K562 (cell line): ENCODE measurements at regions not wholly inside any gene's neighbourhood (a gene's known extent, or its start where the extent isn't known, plus 50 kb on each side); places are given as distances from the start of the nearest gene placed in this dataset.

Experiments
- ATAC-seq: fragments of 200-7000 bp; cut with Tn5 transposase; 3 replicates; pipeline ENCODE4 v1.9.1; 2020; ENCODE audit warnings: moderate library complexity
- BruUV-seq: library from RNA; stranded (reverse); fragments of 400-500 nt; replicated peaks from 2 replicates; lab custom pipeline; 2021; lab: Mats Ljungman, UMichigan
- CTCF ChIA-PET: fragments of 300-600 bp; formaldehyde crosslinking; extraction: SDS; loops from one replicate; lab custom pipeline; 2021; ENCODE audit warnings: low intra/inter-chr PET ratio; lab: Yijun Ruan, JAX
- POLR2A ChIA-PET: fragments of 300-600, 350-650 bp; sonication (Branson Sonifier 250); formaldehyde crosslinking; extraction: SDS; loops from one replicate; lab custom pipeline; 2021; ENCODE audit warnings: antibody characterized with exemption, inconsistent platforms; lab: Yijun Ruan, JAX
- DNase-seq, 4 experiments: peaks; one replicate each; pipeline versions ENCODE4 v3.0.0 to v3.0.0-alpha.2; 2011 to 2018; ENCODE audit warnings: low spot score in 3 of 4, mixed read lengths in 3 of 4; ENCODE audit errors: extremely low read depth in 1 of 4
- FAIRE-seq: peaks from 2 replicates; lab custom pipeline; 2011; peaks lifted over from hg19 to GRCh38; lab: Jason Lieb, UNC
- H2AFZ ChIP-seq: 2 replicates; pipeline ENCODE4 v1.6.0; 2011; ENCODE audit warnings: low read depth, low read length, control low read depth, inconsistent platforms
- H3K27ac ChIP-seq: fragments of 200-600 bp; 3 replicates; pipeline ENCODE4 v1.8.0; 2011; ENCODE audit warnings: low read depth, mild to moderate bottlenecking, control low read depth, inconsistent platforms, low read length, moderate library complexity, mixed read lengths; ENCODE audit errors: extremely low read depth
- H3K27me3 ChIP-seq, 2 experiments: fragments of 300-600 bp in 1 of 2; 2 replicates in 1 of 2; 3 replicates in 1 of 2; pipeline versions ENCODE4 v1.6.0 to v1.8.0; 2011; ENCODE audit warnings: inconsistent platforms in 2 of 2, low read length in 2 of 2, mild to moderate bottlenecking in 1 of 2, mixed read lengths in 1 of 2, moderate library complexity in 1 of 2; ENCODE audit not compliant: control insufficient read depth in 2 of 2, insufficient read depth in 2 of 2
- H3K36me3 ChIP-seq: fragments of 300-600 bp; 3 replicates; pipeline ENCODE4 v1.8.0; 2011; ENCODE audit warnings: mild to moderate bottlenecking, low read length, inconsistent platforms; ENCODE audit not compliant: control insufficient read depth, insufficient read depth
- H3K4me1 ChIP-seq, 2 experiments: fragments of 200-600 bp in 1 of 2; replicated peaks in 1 of 2; 2 replicates in 1 of 2; 3 replicates in 1 of 2; pipeline versions ENCODE4 v1.5.1 to v1.8.0; 2011; ENCODE audit warnings: inconsistent platforms in 2 of 2, low read length in 2 of 2, mild to moderate bottlenecking in 1 of 2, mixed read lengths in 1 of 2, moderate library complexity in 1 of 2; ENCODE audit not compliant: control insufficient read depth in 2 of 2, insufficient read depth in 2 of 2
- H3K4me2 ChIP-seq: 2 replicates; pipeline ENCODE4 v1.6.1; 2011; ENCODE audit warnings: low read length, control low read depth, inconsistent platforms, mixed read lengths; ENCODE audit not compliant: insufficient read depth
- H3K4me3 ChIP-seq: fragments of 200-600 bp; sonication (generic), shearing (Covaris generic); 2 replicates; pipeline ENCODE4 v1.5.1; 2016; ENCODE audit warnings: control low read depth, inconsistent platforms
- H3K79me2 ChIP-seq: fragments of 200-600 bp; 3 replicates; pipeline ENCODE4 v1.8.0; 2011; ENCODE audit warnings: low read length, inconsistent platforms; ENCODE audit not compliant: control insufficient read depth, insufficient read depth
- H3K9ac ChIP-seq, 2 experiments: 2 replicates each; pipeline versions ENCODE4 v1.6.0 to v1.6.1; 2011; ENCODE audit warnings: low read depth in 2 of 2, low read length in 2 of 2, control low read depth in 1 of 2, inconsistent platforms in 1 of 2, mild to moderate bottlenecking in 1 of 2, mixed read lengths in 1 of 2; ENCODE audit not compliant: insufficient read depth in 1 of 2
- H3K9me1 ChIP-seq: one replicate; pipeline ENCODE4 v1.6.0; 2011; ENCODE audit warnings: inconsistent platforms, mild to moderate bottlenecking, low read length, moderate library complexity; ENCODE audit not compliant: control insufficient read depth, insufficient read depth
- H3K9me3 ChIP-seq: replicated peaks from 2 replicates; pipeline ENCODE4 v1.5.1; 2011; ENCODE audit warnings: low read depth, low read length, inconsistent platforms; ENCODE audit not compliant: control insufficient read depth, insufficient read depth
- H4K20me1 ChIP-seq: replicated peaks from 2 replicates; pipeline ENCODE4 v1.6.1; 2011; ENCODE audit warnings: low read length, inconsistent platforms, mixed read lengths; ENCODE audit not compliant: control insufficient read depth, insufficient read depth
- C11orf30 ChIP-seq: fragments of 450-650 bp; IDR thresholded peaks from 2 replicates; pipeline ENCODE4 v1.6.1; 2016; ENCODE audit warnings: low read depth, mild to moderate bottlenecking
- MAFF ChIP-seq: IDR thresholded peaks from 2 replicates; pipeline ENCODE4 v1.6.1; 2012; ENCODE audit warnings: low read length, improper control_type of control experiment
- MAFG ChIP-seq: fragments of 450-650 bp; conservative IDR thresholded peaks from 2 replicates; pipeline ENCODE4 v1.6.1; 2016; ENCODE audit warnings: missing genetic modification characterization, missing compliant biosample characterization
- MAFK ChIP-seq: IDR thresholded peaks from 2 replicates; pipeline ENCODE4 v1.6.1; 2011; ENCODE audit warnings: low read length, improper control_type of control experiment
- RBM22 ChIP-seq: fragments of 200-400 bp; formaldehyde crosslinking; IDR thresholded peaks from 2 replicates; pipeline ENCODE4 v1.6.1; 2018; ENCODE audit warnings: low read length, low read depth; ENCODE audit not compliant: poor library complexity, severe bottlenecking
- VEZF1 ChIP-seq: fragments of 200-800 bp; sonication (Bioruptor generic); IDR thresholded peaks from 2 replicates; pipeline ENCODE4 v1.6.1; 2017; ENCODE audit warnings: missing genetic modification characterization, missing compliant biosample characterization
- ZNF280A ChIP-seq: fragments of 450-650 bp; IDR thresholded peaks from 2 replicates; pipeline ENCODE4 v1.6.1; 2018; ENCODE audit warnings: mild to moderate bottlenecking, low read depth; ENCODE audit not compliant: partially characterized antibody
- ZNF316 ChIP-seq: fragments of 450-650 bp; IDR thresholded peaks from 2 replicates; pipeline ENCODE4 v1.6.1; 2016
- WGBS: fragments of 100-300 bp; shearing (Covaris generic); methylation state at CpG from one replicate; pipeline ENCODE4 v1.1.6; 2016; ENCODE audit warnings: low coverage, mixed read lengths; ENCODE audit not compliant: insufficient coverage; ENCODE audit errors: missing lambda C conversion rate; 5-methylcytosine and 5-hydroxymethylcytosine counted together
- in situ Hi-C: fragments of 300-500 bp; cut with MboI; formaldehyde crosslinking; loops from 4 replicates; pipeline ENCODE4 v1.15.0; 2018; ENCODE audit warnings: inconsistent platforms, mixed read lengths
- intact Hi-C: fragments of 100-400 bp; cut with micrococcal nuclease; formaldehyde crosslinking; loops from 2 replicates; pipeline ENCODE4 v1.14.2; 2022
- TF ChIP-seq, protein P1 (sequence below): fragments of 250-450 bp; sonication (Bioruptor Pico); IDR thresholded peaks from 2 replicates; pipeline ENCODE4 v1.5.0; 2021; ENCODE audit warnings: mild to moderate bottlenecking, moderate library complexity

- TF ChIP-seq ZNF280A = no peak
- no peak for TF ChIP-seq VEZF1 (CRISPR knock-in tag)
Observed at GRCh38 chr1:101111461-101111860, 85.9 kb upstream of the DPH5 start (continued).

DNA sequence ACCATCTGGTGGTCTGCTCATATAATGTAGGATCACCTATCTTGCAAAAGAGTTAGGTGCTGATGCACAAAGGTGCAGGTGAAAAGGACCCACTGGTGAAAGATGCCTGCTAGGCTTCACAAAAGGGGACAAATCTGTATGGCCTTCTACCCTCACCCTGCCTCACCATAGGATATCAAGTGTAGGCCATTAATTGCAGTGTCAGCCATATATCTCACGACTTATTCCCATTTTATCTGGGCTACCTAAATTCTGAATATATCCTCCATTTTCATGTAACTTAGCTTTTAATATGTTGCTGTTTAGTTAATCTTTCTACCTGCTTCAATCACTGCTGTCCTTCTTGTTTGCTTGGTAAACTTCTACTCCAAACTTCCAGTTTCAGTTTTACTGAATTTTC lies 84.2 kb upstream of the DPH5 start:
- no peak for DNase-seq
- Histone ChIP-seq H3K36me3 (no peaks in the 10 kb centered on the region), H3K27ac (no peak overlapping the region), H3K27me3 (no peaks in the 10 kb centered on the region), H3K4me2 (no peak overlapping the region), H3K9me3 (no peaks in the 10 kb centered on the region), H2AFZ (peak overlapping the region; percentile 26; the same call in 1 of the 2 replicates), H3K4me1 (peaks cover 0 to 9% of the 10 kb centered on the region in 2 experiments; a peak in 3 of 5 replicates), H4K20me1 (no peaks in the 10 kb centered on the region)
- TF ChIP-seq C11orf30 (peak; percentile 55; the same call in 1 of the 2 replicates), ZNF316 (peak; percentile 69), MAFK (peak; percentile 29; the same call in 1 of the 2 replicates), RBM22 (no peak), MAFF (peak; percentile 33; the same call in 1 of the 2 replicates), MAFG (0 out of 2 replicates have a peak, but pooled peaks have one; percentile 40)
- TF ChIP-seq, protein P1, sequence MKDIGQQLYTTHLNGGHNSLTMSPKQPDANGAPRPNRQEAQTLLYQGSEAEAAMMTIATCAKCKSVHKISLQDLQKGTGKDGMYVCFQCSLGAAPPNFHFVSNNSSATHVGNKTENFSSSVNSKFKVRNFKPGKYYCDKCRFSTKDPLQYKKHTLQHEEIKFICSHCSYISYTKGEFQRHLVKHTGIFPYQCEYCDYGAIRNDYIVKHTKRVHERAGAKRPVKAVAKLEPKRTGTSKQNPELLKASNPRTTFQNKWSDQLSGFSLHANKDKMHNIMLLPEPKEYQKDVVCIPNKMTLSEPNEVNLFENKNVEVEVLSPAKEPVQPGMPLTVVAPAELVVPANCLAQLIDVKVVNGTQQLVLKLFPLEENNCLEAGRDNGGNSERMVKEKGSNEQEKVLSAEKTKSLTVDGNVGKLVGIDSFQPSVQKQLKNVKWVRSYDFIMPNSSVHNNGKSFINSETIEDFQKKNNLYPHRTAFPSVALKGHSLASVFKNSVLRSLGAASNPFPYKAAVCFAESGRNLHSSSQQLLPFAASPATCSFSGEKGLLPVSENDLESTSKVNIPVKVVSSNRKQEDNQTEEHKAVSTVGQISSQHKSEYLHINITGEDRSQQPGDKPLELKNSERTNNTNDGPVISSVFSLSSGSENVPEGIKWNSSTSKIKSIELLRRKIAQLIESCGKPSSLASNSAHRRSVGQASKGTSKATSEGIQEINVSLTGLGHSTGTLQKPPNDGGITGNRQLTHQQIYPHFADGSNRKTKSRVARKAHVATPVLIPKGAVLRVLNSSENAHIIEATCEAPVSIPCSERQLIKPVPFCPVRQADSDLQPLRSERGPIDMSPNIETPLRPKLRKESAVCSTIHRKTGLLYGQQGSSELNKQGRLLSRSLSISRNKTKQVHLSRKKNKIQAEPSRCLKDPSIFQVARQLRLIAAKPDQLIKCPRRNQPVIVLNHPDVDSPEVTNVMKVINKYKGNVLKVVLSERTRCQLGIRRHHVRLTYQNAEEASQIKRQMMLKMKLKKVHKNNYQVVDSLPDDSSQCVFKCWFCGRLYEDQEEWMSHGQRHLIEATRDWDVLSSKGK = no peak
- TF ChIP-seq, all 486 proteins: peak for 5
- ChIA-PET CTCF (no interaction called here), POLR2A (interaction anchor here (0.6 kb wide), 1 partner anchor 34 kb away, joined by 4 read pairs; no protein-coding TSS in a partner anchor)
- BruUV-seq = no TSS peak
- WGBS = 22% methylated on average over 1 of the region's 1 CpG
- in situ Hi-C loops (no loop called here), intact Hi-C loops (no loop called here)
- FAIRE-seq = no peak
- H3K9me1 ChIP-seq = no peaks in the 10 kb centered on the region
- no peak for ATAC-seq
- no peak overlapping the region for H3K4me3 ChIP-seq
- no peak overlapping the region for H3K9ac ChIP-seq
- H3K79me2 ChIP-seq = no peaks in the 10 kb centered on the region
